Ascending aorta (tissue), 2 donors: ENCODE measurements at regions not wholly inside any gene's neighbourhood (a gene's known extent, or its start where the extent isn't known, plus 50 kb on each side); places are given as distances from the start of the nearest gene placed in this dataset.
"Not testable (repeated sequence)": the region's sequence is repeated elsewhere in the genome, so short reads cannot be mapped to it uniquely, and the experiment has no call there.

Source experiments
- DNase-seq, 2 donors: peaks; one replicate each; pipeline ENCODE4 v3.0.0-alpha.2; 2019; ENCODE audit warnings: low spot score in 2 of 2
- H3K27ac ChIP-seq, 2 donors: fragments of 200-600 bp; sonication (generic); one replicate each; pipeline ENCODE4 v1.5.1; 2016 to 2017; ENCODE audit warnings: mild to moderate bottlenecking in 1 of 2
- H3K27me3 ChIP-seq: fragments of 200-600 bp; sonication (generic); one replicate; pipeline ENCODE4 v1.5.1; 2017
- H3K36me3 ChIP-seq, 2 donors: fragments of 200-600 bp; sonication (generic); one replicate each; pipeline ENCODE4 v1.5.1; 2016
- H3K4me1 ChIP-seq, 2 donors: fragments of 200-600 bp; sonication (generic); one replicate each; pipeline ENCODE4 v1.5.1; 2016 to 2017; ENCODE audit warnings: mild to moderate bottlenecking in 1 of 2
- H3K4me3 ChIP-seq, 2 donors: fragments of 200-600 bp; sonication (generic); one replicate each; pipeline ENCODE4 v1.5.1; 2016 to 2017; ENCODE audit warnings: mild to moderate bottlenecking in 1 of 2
- H3K9me3 ChIP-seq, 2 donors: fragments of 200-600 bp; sonication (generic); one replicate each; pipeline ENCODE4 v1.5.1; 2016
- intact Hi-C: fragments of 100-400 bp; cut with DNase I; formaldehyde crosslinking; loops from one replicate; pipeline ENCODE4 v1.15.1; 2023
- TF ChIP-seq, protein P1 (sequence below), 3 experiments: fragments of 200-600 bp in 2 of 3; fragments of 450-650 bp in 1 of 3; sonication (generic) in 2 of 3; IDR thresholded peaks; one replicate each; pipeline ENCODE4 v1.5.1; 2016 to 2019; ENCODE audit warnings: antibody characterized with exemption in 3 of 3, mild to moderate bottlenecking in 1 of 3, moderate library complexity in 1 of 3

DNA sequence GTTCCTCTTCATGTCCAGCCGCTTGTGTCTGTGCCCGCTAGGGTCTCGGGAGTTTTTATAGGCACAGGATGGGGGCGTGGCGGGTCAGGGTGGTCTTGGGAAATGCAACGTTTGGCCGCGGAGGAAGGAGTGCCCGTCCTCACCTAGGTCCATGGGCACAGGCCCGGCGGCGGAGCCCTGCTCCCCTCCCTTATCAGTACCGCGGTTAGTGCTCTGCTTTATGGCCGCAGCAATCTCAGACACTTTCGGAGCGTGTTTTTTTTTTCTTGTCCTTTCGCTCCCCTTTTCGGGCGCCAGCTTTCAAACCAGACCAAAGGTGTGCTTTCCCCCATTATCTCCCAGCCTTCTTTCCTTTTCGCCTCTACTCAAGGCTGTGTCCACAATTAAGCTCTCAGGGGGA, 503.9 kb downstream of the PRIM2 start:
- H3K9me3 ChIP-seq, H3K36me3 ChIP-seq, H3K27me3 ChIP-seq, intact Hi-C loops, H3K4me1 ChIP-seq, H3K4me3 ChIP-seq, DNase-seq, H3K27ac ChIP-seq: not testable (repeated sequence)

DNA sequence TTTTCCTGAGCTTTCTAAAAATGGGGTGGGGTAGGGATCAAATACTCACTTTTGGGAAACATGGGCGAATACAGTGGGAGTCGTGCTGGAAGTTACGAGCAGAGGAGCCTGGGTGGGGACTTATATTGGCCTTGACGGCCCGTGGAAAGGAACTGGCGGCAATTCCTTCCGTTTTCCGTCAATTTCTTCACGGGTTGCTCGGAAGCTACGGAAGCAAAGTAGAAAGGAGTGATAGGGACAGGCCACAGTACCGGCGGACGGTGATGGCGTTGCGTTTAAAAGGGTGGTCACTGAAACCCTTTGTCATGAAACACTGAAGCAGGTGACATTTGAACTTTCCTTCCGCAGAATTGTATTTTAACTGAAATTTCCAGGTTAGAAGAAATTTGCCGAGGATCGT, 505.0 kb downstream of the PRIM2 start:
- not testable (repeated sequence) for H3K27ac ChIP-seq, H3K4me3 ChIP-seq, H3K27me3 ChIP-seq

GRCh38 chr6:57822896-57823358, 505.5 kb downstream of the PRIM2 start:
- no peaks in the 10 kb centered on the region for H3K4me1 ChIP-seq
- no peak for DNase-seq
- H3K9me3 ChIP-seq, result no peaks in the 10 kb centered on the region
- no peak overlapping the region for H3K27ac ChIP-seq
- TF ChIP-seq, protein P1, sequence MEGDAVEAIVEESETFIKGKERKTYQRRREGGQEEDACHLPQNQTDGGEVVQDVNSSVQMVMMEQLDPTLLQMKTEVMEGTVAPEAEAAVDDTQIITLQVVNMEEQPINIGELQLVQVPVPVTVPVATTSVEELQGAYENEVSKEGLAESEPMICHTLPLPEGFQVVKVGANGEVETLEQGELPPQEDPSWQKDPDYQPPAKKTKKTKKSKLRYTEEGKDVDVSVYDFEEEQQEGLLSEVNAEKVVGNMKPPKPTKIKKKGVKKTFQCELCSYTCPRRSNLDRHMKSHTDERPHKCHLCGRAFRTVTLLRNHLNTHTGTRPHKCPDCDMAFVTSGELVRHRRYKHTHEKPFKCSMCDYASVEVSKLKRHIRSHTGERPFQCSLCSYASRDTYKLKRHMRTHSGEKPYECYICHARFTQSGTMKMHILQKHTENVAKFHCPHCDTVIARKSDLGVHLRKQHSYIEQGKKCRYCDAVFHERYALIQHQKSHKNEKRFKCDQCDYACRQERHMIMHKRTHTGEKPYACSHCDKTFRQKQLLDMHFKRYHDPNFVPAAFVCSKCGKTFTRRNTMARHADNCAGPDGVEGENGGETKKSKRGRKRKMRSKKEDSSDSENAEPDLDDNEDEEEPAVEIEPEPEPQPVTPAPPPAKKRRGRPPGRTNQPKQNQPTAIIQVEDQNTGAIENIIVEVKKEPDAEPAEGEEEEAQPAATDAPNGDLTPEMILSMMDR (IDR thresholded peaks at IDR 0.05), result no peak
- H3K27me3 ChIP-seq, result no peaks in the 10 kb centered on the region
- no peak overlapping the region for H3K4me3 ChIP-seq
- no peaks in the 10 kb centered on the region for H3K36me3 ChIP-seq
- intact Hi-C loops, result no loop called here

More for the DNA sequence above, 505.0 kb downstream of the PRIM2 start:
- H3K9me3 ChIP-seq, intact Hi-C loops, H3K36me3 ChIP-seq, DNase-seq, H3K4me1 ChIP-seq: not testable (repeated sequence)

DNA sequence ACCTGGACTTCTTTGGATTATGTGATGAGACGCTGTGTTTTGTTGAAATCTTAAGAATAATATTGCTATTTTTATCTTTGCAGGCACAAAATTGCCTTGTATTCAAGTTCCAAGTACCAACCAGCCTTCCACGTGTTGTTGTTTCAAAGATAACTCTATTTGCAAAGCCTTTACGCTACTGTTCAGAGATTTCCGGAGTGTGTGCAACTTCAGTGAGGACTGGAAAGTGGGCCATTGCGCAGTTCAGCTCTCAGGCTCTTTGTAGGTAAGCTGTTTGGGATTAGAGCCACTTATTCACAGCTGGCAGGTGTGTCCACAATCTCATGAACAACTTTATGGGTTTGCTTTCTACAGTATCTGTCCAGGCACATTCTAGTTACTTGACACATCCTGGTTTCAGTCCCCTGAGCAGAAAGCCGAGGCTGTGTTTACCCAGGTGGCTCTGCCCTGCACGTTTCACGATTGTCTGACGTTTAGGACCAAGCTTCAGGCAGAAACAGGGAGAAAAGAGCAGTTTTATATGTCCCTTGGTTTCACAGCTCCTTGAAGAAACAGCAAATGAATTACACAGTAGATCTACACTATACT, 520.3 kb downstream of the PRIM2 start:
- H3K36me3 ChIP-seq, DNase-seq, intact Hi-C loops, H3K9me3 ChIP-seq, H3K4me1 ChIP-seq, H3K4me3 ChIP-seq, H3K27ac ChIP-seq, H3K27me3 ChIP-seq: not testable (repeated sequence)

DNA sequence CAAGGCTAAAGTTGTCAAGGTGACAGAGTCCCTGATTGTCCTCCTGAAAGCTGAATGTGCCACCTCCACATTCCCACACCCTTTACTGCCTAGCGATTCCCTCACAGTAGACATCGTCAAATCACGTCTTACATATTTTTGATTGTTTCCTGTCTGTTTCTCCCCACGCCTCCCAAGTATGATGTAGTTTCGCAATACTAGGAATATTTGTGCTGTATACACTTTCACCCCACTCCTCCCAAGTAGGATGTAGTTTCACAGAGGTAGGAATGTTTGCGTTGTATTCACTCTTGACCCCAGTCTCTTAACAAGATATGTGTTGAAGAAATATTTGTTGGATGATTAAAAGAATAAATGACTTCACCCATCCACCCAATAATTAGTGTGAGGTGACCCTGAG, 524.1 kb downstream of the PRIM2 start:
- H3K9me3 ChIP-seq, H3K27me3 ChIP-seq, H3K27ac ChIP-seq, H3K4me1 ChIP-seq, DNase-seq, H3K36me3 ChIP-seq, H3K4me3 ChIP-seq, intact Hi-C loops: not testable (repeated sequence)

GRCh38 chr6:57853745-57854407, 536.4 kb downstream of the PRIM2 start:
- H3K36me3 ChIP-seq, H3K4me3 ChIP-seq, H3K27me3 ChIP-seq, H3K4me1 ChIP-seq, H3K9me3 ChIP-seq, intact Hi-C loops, DNase-seq, H3K27ac ChIP-seq: not testable (repeated sequence)

GRCh38 chr6:57860481-57861315, 543.3 kb downstream of the PRIM2 start:
- H3K27me3 ChIP-seq, intact Hi-C loops, H3K4me3 ChIP-seq, H3K27ac ChIP-seq, H3K9me3 ChIP-seq, DNase-seq, H3K4me1 ChIP-seq, H3K36me3 ChIP-seq: not testable (repeated sequence)

DNA sequence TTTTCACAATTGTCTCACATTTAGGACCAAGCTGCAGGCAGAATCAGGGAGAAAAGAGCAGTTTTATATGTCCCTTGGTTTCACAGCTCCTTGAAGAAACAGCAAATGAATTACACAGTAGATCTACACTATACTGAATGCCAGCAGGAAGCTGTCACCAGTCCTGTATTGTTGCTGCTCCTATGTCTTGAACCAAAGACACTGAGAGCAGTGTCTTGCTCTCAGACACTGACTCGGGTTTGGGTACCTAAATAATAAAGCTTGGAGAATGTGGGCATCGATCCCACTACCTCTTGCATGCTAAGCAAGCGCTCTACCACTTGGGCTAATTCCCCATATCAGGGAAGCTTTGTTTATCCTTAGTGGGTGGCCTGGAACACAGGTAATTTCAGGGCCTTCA, 552.7 kb downstream of the PRIM2 start:
- DNase-seq, H3K27me3 ChIP-seq, H3K4me3 ChIP-seq, H3K9me3 ChIP-seq, H3K27ac ChIP-seq, intact Hi-C loops, H3K36me3 ChIP-seq, H3K4me1 ChIP-seq: not testable (repeated sequence)

GRCh38 chr6:57873424-57873823, 556.0 kb downstream of the PRIM2 start:
- H3K27ac ChIP-seq, H3K4me3 ChIP-seq, DNase-seq, H3K9me3 ChIP-seq, H3K4me1 ChIP-seq, intact Hi-C loops, H3K36me3 ChIP-seq, H3K27me3 ChIP-seq: not testable (repeated sequence)

GRCh38 chr6:57876659-57877058, 559.2 kb downstream of the PRIM2 start:
- H3K27ac ChIP-seq, H3K36me3 ChIP-seq, H3K4me1 ChIP-seq, intact Hi-C loops, H3K27me3 ChIP-seq, DNase-seq, H3K9me3 ChIP-seq, H3K4me3 ChIP-seq: not testable (repeated sequence)

GRCh38 chr6:57877729-57878128, 560.3 kb downstream of the PRIM2 start:
- H3K9me3 ChIP-seq, DNase-seq, H3K27ac ChIP-seq, H3K36me3 ChIP-seq, intact Hi-C loops, H3K27me3 ChIP-seq, H3K4me1 ChIP-seq, H3K4me3 ChIP-seq: not testable (repeated sequence)

GRCh38 chr6:57878792-57879191, 561.4 kb downstream of the PRIM2 start:
- H3K4me1 ChIP-seq, intact Hi-C loops, H3K4me3 ChIP-seq, DNase-seq, H3K27me3 ChIP-seq, H3K9me3 ChIP-seq, H3K36me3 ChIP-seq, H3K27ac ChIP-seq: not testable (repeated sequence)

DNA sequence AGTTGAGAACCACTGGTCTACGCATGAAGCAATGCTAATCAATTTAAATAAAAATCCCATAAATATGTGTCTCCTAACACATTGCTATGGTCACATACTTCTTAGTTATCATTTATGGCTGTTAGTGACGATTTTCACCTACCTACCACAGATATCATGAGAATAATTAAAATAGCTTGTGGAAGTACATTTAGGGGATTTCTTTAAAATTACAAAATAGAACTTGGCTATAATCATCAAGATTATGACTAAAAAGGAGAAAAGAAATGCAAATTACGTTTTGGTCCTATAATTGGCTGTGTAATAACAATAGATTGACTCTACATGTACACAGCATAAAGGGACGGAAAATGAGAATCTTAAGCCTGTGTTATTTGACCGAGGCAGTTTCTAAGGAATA, 581.4 kb downstream of the PRIM2 start:
- H3K9me3 ChIP-seq, intact Hi-C loops, DNase-seq, H3K27me3 ChIP-seq, H3K27ac ChIP-seq, H3K36me3 ChIP-seq, H3K4me1 ChIP-seq, H3K4me3 ChIP-seq: not testable (repeated sequence)
